Fibroblast of pulmonary artery (primary cell): ENCODE measurements at regions not wholly inside any gene's neighbourhood (a gene's known extent, or its start where the extent isn't known, plus 50 kb on each side); places are given as distances from the start of the nearest gene placed in this dataset.
"Not testable (repeated sequence)": the region's sequence is repeated elsewhere in the genome, so short reads cannot be mapped to it uniquely, and the experiment has no call there.

Experiments
- DNase-seq: peaks from one replicate; pipeline ENCODE4 v3.0.0-alpha.2; 2010; ENCODE audit warnings: low read depth
- H3K4me3 ChIP-seq: replicated peaks from 2 replicates; pipeline ENCODE4 v1.5.1; 2011; ENCODE audit warnings: low read depth, mild to moderate bottlenecking, control low read depth, low read length, moderate library complexity
- TF ChIP-seq, protein P1 (sequence below): IDR thresholded peaks from 2 replicates; pipeline ENCODE4 v1.5.1; 2011; ENCODE audit warnings: mild to moderate bottlenecking, control low read depth, low read length, inconsistent platforms; ENCODE audit errors: missing control alignments

DNA sequence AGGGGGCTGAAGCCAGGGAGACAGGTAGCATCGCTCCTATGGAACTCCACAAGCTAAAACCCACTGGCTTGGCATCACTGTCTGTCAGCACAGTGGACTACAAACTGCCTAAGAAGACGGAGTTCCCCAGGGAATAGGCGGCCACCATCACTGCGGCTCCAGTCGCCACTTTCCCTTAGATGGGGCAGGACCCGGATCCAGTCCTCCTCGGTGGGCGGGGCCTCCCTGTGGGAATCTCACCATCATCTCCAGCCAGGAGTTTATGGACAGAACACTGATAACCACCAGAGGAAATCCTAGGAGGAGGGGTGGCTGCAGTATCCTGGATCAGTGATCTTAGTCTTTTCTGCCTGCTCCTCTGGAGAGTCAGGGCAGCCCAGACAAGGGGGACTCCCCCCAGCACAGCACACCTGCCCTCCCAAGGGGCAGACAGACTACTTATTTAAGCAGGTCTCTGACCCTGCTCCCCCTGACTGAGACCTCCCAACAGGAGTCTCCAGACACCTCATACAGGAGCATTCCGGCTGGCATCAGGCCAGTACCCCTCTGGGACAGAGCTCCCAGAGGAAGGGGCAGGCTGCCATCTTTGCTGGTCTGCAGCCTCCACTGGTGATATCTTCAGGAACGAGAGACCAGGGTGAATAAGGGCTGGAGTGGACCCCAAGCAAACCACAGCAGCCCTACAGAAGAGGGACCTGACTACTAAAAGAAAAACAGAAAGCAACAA is 435.6 kb upstream of the RASGRP1 start:
- no peak for DNase-seq

DNA sequence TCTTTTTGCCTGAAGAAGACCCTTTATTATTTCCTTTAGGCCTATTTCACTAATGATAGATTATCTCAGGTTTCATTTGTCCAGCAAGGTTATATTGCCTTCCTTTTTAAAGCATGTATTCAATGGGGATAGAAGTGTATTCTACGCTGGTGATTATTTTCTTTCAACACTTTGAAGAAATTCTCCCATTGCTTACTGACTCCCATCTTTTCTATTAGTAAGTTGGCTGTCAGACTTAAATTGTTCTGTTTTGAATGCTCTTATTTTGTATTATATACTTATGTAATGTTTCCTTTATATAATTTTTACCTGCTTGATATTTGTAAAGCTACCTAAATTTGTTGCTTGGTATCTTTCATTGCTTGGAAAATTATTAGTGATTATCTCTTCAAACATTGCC is 445.1 kb upstream of the RASGRP1 start:
- H3K4me3 ChIP-seq: no peak overlapping the region
- TF ChIP-seq, protein P1, sequence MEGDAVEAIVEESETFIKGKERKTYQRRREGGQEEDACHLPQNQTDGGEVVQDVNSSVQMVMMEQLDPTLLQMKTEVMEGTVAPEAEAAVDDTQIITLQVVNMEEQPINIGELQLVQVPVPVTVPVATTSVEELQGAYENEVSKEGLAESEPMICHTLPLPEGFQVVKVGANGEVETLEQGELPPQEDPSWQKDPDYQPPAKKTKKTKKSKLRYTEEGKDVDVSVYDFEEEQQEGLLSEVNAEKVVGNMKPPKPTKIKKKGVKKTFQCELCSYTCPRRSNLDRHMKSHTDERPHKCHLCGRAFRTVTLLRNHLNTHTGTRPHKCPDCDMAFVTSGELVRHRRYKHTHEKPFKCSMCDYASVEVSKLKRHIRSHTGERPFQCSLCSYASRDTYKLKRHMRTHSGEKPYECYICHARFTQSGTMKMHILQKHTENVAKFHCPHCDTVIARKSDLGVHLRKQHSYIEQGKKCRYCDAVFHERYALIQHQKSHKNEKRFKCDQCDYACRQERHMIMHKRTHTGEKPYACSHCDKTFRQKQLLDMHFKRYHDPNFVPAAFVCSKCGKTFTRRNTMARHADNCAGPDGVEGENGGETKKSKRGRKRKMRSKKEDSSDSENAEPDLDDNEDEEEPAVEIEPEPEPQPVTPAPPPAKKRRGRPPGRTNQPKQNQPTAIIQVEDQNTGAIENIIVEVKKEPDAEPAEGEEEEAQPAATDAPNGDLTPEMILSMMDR: no peak

More for the DNA sequence above, 435.6 kb upstream of the RASGRP1 start:
- H3K4me3 ChIP-seq: no peak overlapping the region
- TF ChIP-seq, protein P1: no peak

GRCh38 chr15:39011066-39011465 is 446.5 kb upstream of the RASGRP1 start:
- DNase-seq, H3K4me3 ChIP-seq: not testable (repeated sequence)

More for the DNA sequence above, 445.1 kb upstream of the RASGRP1 start:
- DNase-seq: no peak

DNA sequence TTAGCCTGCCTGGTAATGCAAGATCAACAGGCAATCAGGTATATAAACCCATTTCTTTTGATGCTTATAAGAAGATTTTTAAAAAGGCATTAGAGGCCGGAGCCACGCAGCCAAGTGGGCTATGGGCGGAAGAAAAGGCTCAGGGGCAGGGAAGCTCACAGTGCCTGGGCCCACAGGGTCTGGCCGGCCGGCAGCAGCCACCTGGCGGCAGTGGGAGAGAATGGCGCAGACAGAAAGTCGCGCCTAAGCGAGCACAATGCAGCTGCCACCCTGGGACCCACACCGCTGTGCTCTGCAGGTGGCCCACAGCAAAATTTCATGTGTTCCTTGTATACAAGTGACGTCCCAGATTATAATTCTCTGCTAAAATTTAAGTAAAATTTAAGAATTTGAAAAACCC is 448.6 kb upstream of the RASGRP1 start:
- no peak overlapping the region for H3K4me3 ChIP-seq
- DNase-seq: no peak
- TF ChIP-seq, protein P1: no peak

GRCh38 chr15:39014682-39015081 is 450.1 kb upstream of the RASGRP1 start:
- no peak for DNase-seq
- TF ChIP-seq, protein P1: no peak
- H3K4me3 ChIP-seq: no peak overlapping the region

DNA sequence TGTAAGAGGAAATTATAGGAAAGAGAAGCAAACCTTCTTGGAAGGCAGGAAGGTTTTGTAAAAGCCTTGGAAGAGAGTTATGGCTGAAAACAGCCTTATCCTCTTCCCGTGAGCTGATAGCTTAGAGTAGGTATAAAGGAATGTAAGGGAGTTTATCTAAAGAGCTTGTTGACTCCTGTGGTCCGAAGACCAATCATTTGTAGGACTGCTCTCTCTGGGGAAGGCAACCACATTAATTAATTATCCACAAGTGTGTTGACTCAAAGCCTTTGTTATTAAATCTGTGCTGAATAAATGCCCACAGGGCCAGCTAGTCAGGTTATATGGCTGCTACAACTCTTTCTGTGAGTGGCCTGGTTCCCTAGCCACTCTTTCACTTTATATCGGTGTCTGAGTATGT is 452.1 kb upstream of the RASGRP1 start:
- TF ChIP-seq, protein P1: no peak
- DNase-seq: peak; percentile 32
- no peak overlapping the region for H3K4me3 ChIP-seq

DNA sequence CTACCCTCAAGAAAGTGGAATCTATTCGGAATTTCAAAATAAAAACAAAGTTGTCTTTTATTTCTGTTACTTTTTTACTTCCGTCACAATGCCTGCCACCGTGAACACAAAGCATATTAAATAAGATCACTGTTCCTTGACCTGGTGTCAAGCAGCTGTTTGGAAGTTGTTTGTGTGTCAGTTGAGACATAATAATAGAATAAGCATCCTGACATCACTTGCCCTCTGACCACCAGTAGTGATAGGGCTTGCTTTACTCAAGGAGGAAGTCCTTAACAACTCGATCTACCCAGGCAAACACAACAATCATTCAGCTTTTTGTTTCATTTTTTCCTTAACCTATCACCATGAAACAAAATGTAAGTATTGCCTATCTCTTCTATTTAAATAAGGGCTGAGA is 454.4 kb upstream of the RASGRP1 start:
- DNase-seq: peak; percentile 6
- H3K4me3 ChIP-seq: no peak overlapping the region
- TF ChIP-seq, protein P1: no peak
